Skeletal muscle satellite cell (primary cell): ENCODE measurements at regions not wholly inside any gene's neighbourhood (a gene's known extent, or its start where the extent isn't known, plus 50 kb on each side); places are given as distances from the start of the nearest gene placed in this dataset.
"Not testable (repeated sequence)": the region's sequence is repeated elsewhere in the genome, so short reads cannot be mapped to it uniquely, and the experiment has no call there.

ENCODE experiments used
- H3K27me3 ChIP-seq: 2 replicates; pipeline ENCODE4 v1.7.0; 2013; ENCODE audit warnings: low read length; ENCODE audit not compliant: control insufficient read depth, insufficient read depth
- H3K36me3 ChIP-seq: 2 replicates; pipeline ENCODE4 v1.7.0; 2013; ENCODE audit warnings: mild to moderate bottlenecking, control low read depth, low read length; ENCODE audit not compliant: insufficient read depth
- H3K4me1 ChIP-seq: 2 replicates; pipeline ENCODE4 v1.7.0; 2013; ENCODE audit warnings: low read length; ENCODE audit not compliant: control insufficient read depth, insufficient read depth
- H3K4me2 ChIP-seq: 2 replicates; pipeline ENCODE4 v1.7.0; 2013; ENCODE audit warnings: mild to moderate bottlenecking, low read length
- H3K4me3 ChIP-seq: 2 replicates; pipeline ENCODE4 v1.7.0; 2013; ENCODE audit warnings: low read length
- H3K9ac ChIP-seq: 2 replicates; pipeline ENCODE4 v1.7.0; 2013; ENCODE audit warnings: mild to moderate bottlenecking, low read depth, low read length, moderate library complexity
- H3K9me3 ChIP-seq: replicated peaks from 2 replicates; pipeline ENCODE4 v1.7.0; 2013; ENCODE audit warnings: mild to moderate bottlenecking, control low read depth, low read length

GRCh38 chr4:24364249-24364648 lies 220.1 kb downstream of the DHX15 start:
- Histone ChIP-seq H3K9me3 (no peaks in the 10 kb centered on the region), H3K4me1 (no peaks in the 10 kb centered on the region), H3K4me2 (no peak overlapping the region), H3K27me3 (no peaks in the 10 kb centered on the region), H3K36me3 (no peaks in the 10 kb centered on the region), H3K9ac (no peak overlapping the region), H3K4me3 (no peak overlapping the region)

- Histone ChIP-seq H3K4me3 (no peak overlapping the region), H3K27me3 (no peaks in the 10 kb centered on the region), H3K9ac (no peak overlapping the region), H3K4me2 (no peak overlapping the region), H3K36me3 (no peaks in the 10 kb centered on the region), H3K4me1 (no peaks in the 10 kb centered on the region), H3K9me3 (no peaks in the 10 kb centered on the region)
Observed at GRCh38 chr4:24363751-24364150, 220.6 kb downstream of the DHX15 start.

- Histone ChIP-seq H3K9ac (no peak overlapping the region), H3K27me3 (peaks cover 3% of the 10 kb centered on the region)
Observed at GRCh38 chr4:24352112-24352511, 232.2 kb downstream of the DHX15 start.

GRCh38 chr4:24349168-24349996 lies 235.0 kb downstream of the DHX15 start:
- H3K4me2 ChIP-seq, H3K36me3 ChIP-seq, H3K4me1 ChIP-seq, H3K4me3 ChIP-seq, H3K9ac ChIP-seq, H3K27me3 ChIP-seq, H3K9me3 ChIP-seq: not testable (repeated sequence)

More at GRCh38 chr4:24352112-24352511, 232.2 kb downstream of the DHX15 start:
- Histone ChIP-seq H3K4me3 (no peak overlapping the region), H3K4me1 (no peaks in the 10 kb centered on the region), H3K4me2 (no peak overlapping the region), H3K36me3 (no peaks in the 10 kb centered on the region), H3K9me3 (no peaks in the 10 kb centered on the region)

GRCh38 chr4:24339260-24339659 lies 245.1 kb downstream of the DHX15 start:
- H3K36me3 ChIP-seq, result no peaks in the 10 kb centered on the region
- no peaks in the 10 kb centered on the region for H3K27me3 ChIP-seq
- no peak overlapping the region for H3K4me3 ChIP-seq
- H3K4me2 ChIP-seq, result no peak overlapping the region
- no peak overlapping the region for H3K9ac ChIP-seq
- H3K9me3 ChIP-seq, result no peaks in the 10 kb centered on the region
- no peaks in the 10 kb centered on the region for H3K4me1 ChIP-seq

GRCh38 chr4:24337451-24338190 lies 246.7 kb downstream of the DHX15 start:
- H3K4me1 ChIP-seq, result no peaks in the 10 kb centered on the region
- H3K4me3 ChIP-seq, result no peak overlapping the region
- no peak overlapping the region for H3K9ac ChIP-seq
- no peaks in the 10 kb centered on the region for H3K36me3 ChIP-seq
- H3K27me3 ChIP-seq, result no peaks in the 10 kb centered on the region
- no peaks in the 10 kb centered on the region for H3K9me3 ChIP-seq
- no peak overlapping the region for H3K4me2 ChIP-seq

GRCh38 chr4:24335616-24336015 lies 248.7 kb downstream of the DHX15 start:
- Histone ChIP-seq H3K4me2 (no peak overlapping the region), H3K9me3 (no peaks in the 10 kb centered on the region), H3K27me3 (no peaks in the 10 kb centered on the region), H3K9ac (no peak overlapping the region), H3K36me3 (no peaks in the 10 kb centered on the region), H3K4me3 (no peak overlapping the region), H3K4me1 (peaks cover 4% of the 10 kb centered on the region)

GRCh38 chr4:24334906-24335305 lies 249.4 kb downstream of the DHX15 start:
- no peaks in the 10 kb centered on the region for H3K36me3 ChIP-seq

GRCh38 chr4:24330573-24330972 lies 253.8 kb downstream of the DHX15 start:
- H3K4me1 ChIP-seq, result peaks cover 11% of the 10 kb centered on the region
- H3K4me3 ChIP-seq, result no peak overlapping the region
- no peaks in the 10 kb centered on the region for H3K36me3 ChIP-seq
- H3K4me2 ChIP-seq, result no peak overlapping the region
- H3K27me3 ChIP-seq, result no peaks in the 10 kb centered on the region
- no peaks in the 10 kb centered on the region for H3K9me3 ChIP-seq
- no peak overlapping the region for H3K9ac ChIP-seq

More at GRCh38 chr4:24334906-24335305, 249.4 kb downstream of the DHX15 start:
- H3K4me1 ChIP-seq, result peaks cover 10% of the 10 kb centered on the region
- no peaks in the 10 kb centered on the region for H3K27me3 ChIP-seq
- no peaks in the 10 kb centered on the region for H3K9me3 ChIP-seq
- no peak overlapping the region for H3K4me3 ChIP-seq
- H3K4me2 ChIP-seq, result no peak overlapping the region
- H3K9ac ChIP-seq, result no peak overlapping the region

GRCh38 chr4:24330172-24330571 lies 254.2 kb downstream of the DHX15 start:
- no peaks in the 10 kb centered on the region for H3K36me3 ChIP-seq
- no peaks in the 10 kb centered on the region for H3K27me3 ChIP-seq
- peaks cover 11% of the 10 kb centered on the region for H3K4me1 ChIP-seq
- H3K4me2 ChIP-seq, result no peak overlapping the region
- no peaks in the 10 kb centered on the region for H3K9me3 ChIP-seq
- H3K9ac ChIP-seq, result no peak overlapping the region
- H3K4me3 ChIP-seq, result no peak overlapping the region

- no peak overlapping the region for H3K4me3 ChIP-seq
- H3K9me3 ChIP-seq, result no peaks in the 10 kb centered on the region
- no peaks in the 10 kb centered on the region for H3K27me3 ChIP-seq
- H3K36me3 ChIP-seq, result no peaks in the 10 kb centered on the region
- no peak overlapping the region for H3K9ac ChIP-seq
- peaks cover 11% of the 10 kb centered on the region for H3K4me1 ChIP-seq
- no peak overlapping the region for H3K4me2 ChIP-seq
Observed at GRCh38 chr4:24328711-24329110, 255.6 kb downstream of the DHX15 start.
